OCI-LY3 (cell line): ENCODE measurements at regions not wholly inside any gene's neighbourhood (a gene's known extent, or its start where the extent isn't known, plus 50 kb on each side); places are given as distances from the start of the nearest gene placed in this dataset.

Experiments used
- CTCF ChIP-seq: fragments of 200-600, 300-600 bp; sonication (generic); IDR thresholded peaks from 2 replicates; pipeline ENCODE4 v1.5.1; 2014; ENCODE audit warnings: antibody characterized with exemption, low read length, low read depth
- EZH2phosphoT487 ChIP-seq: fragments of 200-600 bp; shearing (Covaris generic); IDR thresholded peaks from 2 replicates; pipeline ENCODE4 v1.6.1; 2018; ENCODE audit warnings: antibody characterized with exemption, mixed run types, low read depth

DNA sequence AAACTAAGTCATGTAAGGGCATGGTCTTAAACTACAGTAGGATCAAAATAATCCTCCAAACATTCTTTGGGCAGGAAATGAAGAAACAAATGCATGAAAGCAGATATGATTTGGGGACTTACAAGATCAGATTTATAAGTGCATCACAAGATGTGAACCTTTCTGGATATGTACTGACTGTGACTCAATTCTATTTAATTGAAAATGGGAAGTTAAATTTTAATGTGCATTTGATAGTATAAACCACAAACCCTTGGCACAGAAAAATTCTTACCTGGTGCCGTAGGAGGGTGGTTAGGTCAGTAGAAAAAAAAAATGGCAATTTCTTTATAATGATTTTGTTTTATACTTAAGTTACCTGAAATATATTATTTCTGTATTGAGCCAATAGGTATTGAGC, 262.5 kb upstream of the TGFBR2 start:
- TF ChIP-seq CTCF (no peak), EZH2phosphoT487 (no peak)
